Endothelial cell of umbilical vein (primary cell): ENCODE measurements at regions not wholly inside any gene's neighbourhood (a gene's known extent, or its start where the extent isn't known, plus 50 kb on each side); places are given as distances from the start of the nearest gene placed in this dataset.
"Not testable (repeated sequence)": the region's sequence is repeated elsewhere in the genome, so short reads cannot be mapped to it uniquely, and the experiment has no call there.

Source experiments
- CTCF ChIP-seq, 2 donors: IDR thresholded peaks; 1 replicate in 1 of 2; 2 replicates in 1 of 2; pipeline ENCODE4 v1.5.1; 2011; ENCODE audit warnings: low read length in 2 of 2, mild to moderate bottlenecking in 2 of 2, moderate library complexity in 2 of 2, control low read depth in 1 of 2, inconsistent platforms in 1 of 2, low read depth in 1 of 2; ENCODE audit not compliant: insufficient read depth in 1 of 2; ENCODE audit errors: extremely low read depth in 1 of 2
- EZH2 ChIP-seq: IDR thresholded peaks from 2 replicates; pipeline ENCODE4 v1.6.1; 2012; ENCODE audit warnings: borderline replicate concordance, low read depth, mild to moderate bottlenecking, moderate library complexity, low read length, inconsistent platforms; ENCODE audit not compliant: severe bottlenecking
- FOS ChIP-seq: IDR thresholded peaks from 2 replicates; pipeline ENCODE4 v1.6.1; 2011; ENCODE audit warnings: mild to moderate bottlenecking, low read length, moderate library complexity, borderline replicate concordance; ENCODE audit not compliant: insufficient read depth
- GATA2 ChIP-seq: IDR thresholded peaks from 2 replicates; pipeline ENCODE4 v1.7.0; 2011; ENCODE audit warnings: low read depth, mild to moderate bottlenecking, moderate library complexity, mixed read lengths, low read length; ENCODE audit not compliant: insufficient read length, insufficient read depth
- JUN ChIP-seq: IDR thresholded peaks from 2 replicates; pipeline ENCODE4 v1.6.1; 2011; ENCODE audit warnings: borderline replicate concordance, low read depth; ENCODE audit not compliant: insufficient read length, insufficient read depth
- MAX ChIP-seq: IDR thresholded peaks from 2 replicates; pipeline ENCODE4 v1.6.1; 2011; ENCODE audit not compliant: insufficient read depth, insufficient read length
- MYC ChIP-seq: IDR thresholded peaks from one replicate; pipeline ENCODE4 v1.6.1; 2011; ENCODE audit warnings: mild to moderate bottlenecking, low read depth, low read length
- POLR2A ChIP-seq: IDR thresholded peaks from 2 replicates; pipeline ENCODE4 v1.6.1; 2012; ENCODE audit warnings: low read depth, mild to moderate bottlenecking, control low read depth, low read length
- POLR2AphosphoS5 ChIP-seq: IDR thresholded peaks from 2 replicates; pipeline ENCODE4 v1.6.1; 2012; ENCODE audit warnings: low read depth, mild to moderate bottlenecking, control low read depth, low read length, moderate library complexity; ENCODE audit not compliant: insufficient read depth

GRCh38 chr2:90287751-90288150, 1596.3 kb downstream of the RPIA start:
- not testable (repeated sequence) for TF ChIP-seq CTCF (IDR thresholded peaks at IDR 0.05; ENCODE audit: extremely low read depth in 1 of 2, insufficient read depth in 1 of 2, low read depth in 1 of 2, low read length in 2 of 2); POLR2AphosphoS5; POLR2A; MYC; MAX; EZH2; FOS; JUN; GATA2
